ENCODE measurements at regions not wholly inside any gene's neighbourhood (a gene's known extent, or its start where the extent isn't known, plus 50 kb on each side); places are given as distances from the start of the nearest gene placed in this dataset.

DNA sequence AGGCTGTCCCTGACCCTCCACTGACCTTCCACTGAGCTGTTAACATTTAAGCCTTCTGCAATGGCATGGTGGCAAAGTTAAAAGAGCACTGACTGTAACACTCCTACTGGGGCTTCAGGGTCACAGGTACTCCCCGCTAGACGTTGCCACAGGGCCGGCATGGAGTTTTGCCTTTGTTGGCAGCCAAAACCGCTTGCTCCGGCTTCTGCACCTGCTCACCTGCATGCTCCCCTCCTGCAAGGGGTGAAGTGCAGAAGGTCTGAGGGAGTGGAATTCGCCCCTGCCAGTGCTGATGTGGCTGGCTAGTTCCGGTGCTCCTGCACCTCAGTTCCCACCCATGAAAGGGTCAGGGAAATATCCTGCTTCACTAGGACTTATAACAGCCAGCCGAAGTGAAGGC lies 571.4 kb downstream of the RAPGEF2 start:
- no peak for DNase-seq
- TF ChIP-seq EP300 (IDR thresholded peaks at IDR 0.05) = no peak
- no peak for TF ChIP-seq POLR2A (IDR thresholded peaks at IDR 0.05)
- TF ChIP-seq, protein P1, sequence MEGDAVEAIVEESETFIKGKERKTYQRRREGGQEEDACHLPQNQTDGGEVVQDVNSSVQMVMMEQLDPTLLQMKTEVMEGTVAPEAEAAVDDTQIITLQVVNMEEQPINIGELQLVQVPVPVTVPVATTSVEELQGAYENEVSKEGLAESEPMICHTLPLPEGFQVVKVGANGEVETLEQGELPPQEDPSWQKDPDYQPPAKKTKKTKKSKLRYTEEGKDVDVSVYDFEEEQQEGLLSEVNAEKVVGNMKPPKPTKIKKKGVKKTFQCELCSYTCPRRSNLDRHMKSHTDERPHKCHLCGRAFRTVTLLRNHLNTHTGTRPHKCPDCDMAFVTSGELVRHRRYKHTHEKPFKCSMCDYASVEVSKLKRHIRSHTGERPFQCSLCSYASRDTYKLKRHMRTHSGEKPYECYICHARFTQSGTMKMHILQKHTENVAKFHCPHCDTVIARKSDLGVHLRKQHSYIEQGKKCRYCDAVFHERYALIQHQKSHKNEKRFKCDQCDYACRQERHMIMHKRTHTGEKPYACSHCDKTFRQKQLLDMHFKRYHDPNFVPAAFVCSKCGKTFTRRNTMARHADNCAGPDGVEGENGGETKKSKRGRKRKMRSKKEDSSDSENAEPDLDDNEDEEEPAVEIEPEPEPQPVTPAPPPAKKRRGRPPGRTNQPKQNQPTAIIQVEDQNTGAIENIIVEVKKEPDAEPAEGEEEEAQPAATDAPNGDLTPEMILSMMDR (IDR thresholded peaks at IDR 0.05) = no peak
- no peak for TF ChIP-seq POLR2AphosphoS5 (IDR thresholded peaks at IDR 0.05)
- intact Hi-C loops (cut with DNase I) = no loop called here
- Histone ChIP-seq H3K4me1 (no peaks in the 10 kb centered on the region), H3K9me3 (no peaks in the 10 kb centered on the region), H3K27ac (no peak overlapping the region), H3K4me3 (no peak overlapping the region), H3K36me3 (no peaks in the 10 kb centered on the region), H3K27me3 (no peaks in the 10 kb centered on the region)
- 79 to 86% methylated on average over 8 of the region's 8 CpGs for WGBS, 2 donors

DNA sequence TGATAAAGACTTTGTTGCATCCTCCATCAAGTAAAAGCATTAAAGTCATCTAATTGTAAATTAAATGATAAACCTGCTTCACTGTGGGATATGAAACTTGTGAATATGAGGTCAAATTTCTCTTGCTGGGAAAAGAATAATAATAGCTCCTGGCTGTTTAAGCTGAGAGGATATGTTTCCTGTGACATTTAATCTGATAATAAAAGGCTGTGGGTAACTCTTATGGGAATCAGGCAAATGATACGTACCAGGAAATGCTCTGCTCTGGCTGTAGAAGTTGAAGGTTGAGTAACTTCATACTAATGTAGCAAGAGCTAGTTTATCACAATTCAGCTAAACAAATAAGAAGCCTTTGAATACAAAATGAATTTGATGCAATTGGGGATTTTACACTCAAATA lies 574.6 kb downstream of the RAPGEF2 start:
- DNase-seq = no peak
- TF ChIP-seq POLR2AphosphoS5 (IDR thresholded peaks at IDR 0.05) (no peak), EP300 (IDR thresholded peaks at IDR 0.05) (no peak), POLR2A (IDR thresholded peaks at IDR 0.05) (no peak)
- TF ChIP-seq, protein P1 (IDR thresholded peaks at IDR 0.05) = no peak
- Histone ChIP-seq H3K27me3 (no peaks in the 10 kb centered on the region), H3K4me3 (no peak overlapping the region), H3K36me3 (no peaks in the 10 kb centered on the region), H3K27ac (no peak overlapping the region), H3K4me1 (no peaks in the 10 kb centered on the region), H3K9me3 (no peaks in the 10 kb centered on the region)
- 66 to 77% methylated on average over 1 of the region's 1 CpG for WGBS, 2 donors
- intact Hi-C loops (cut with DNase I) = no loop called here

DNA sequence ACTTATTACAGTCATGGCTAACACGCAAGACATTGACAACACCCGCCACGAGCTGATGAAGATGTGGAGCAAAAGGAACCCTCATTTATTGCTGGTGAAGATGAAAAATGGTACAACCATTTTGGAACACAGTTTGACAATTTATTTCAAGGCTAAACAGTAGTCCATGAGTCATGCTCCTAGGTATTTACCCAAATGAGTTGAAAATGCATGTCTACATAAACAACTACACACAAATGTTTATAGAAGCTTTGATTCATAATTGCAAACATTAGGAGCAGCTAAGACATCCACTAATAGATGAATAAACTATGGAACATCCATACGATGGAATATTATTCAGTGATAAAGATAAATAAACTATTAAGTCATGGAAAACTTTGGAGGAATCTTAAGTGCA lies 580.1 kb downstream of the RAPGEF2 start:
- intact Hi-C loops (cut with DNase I) = no loop called here

DNA sequence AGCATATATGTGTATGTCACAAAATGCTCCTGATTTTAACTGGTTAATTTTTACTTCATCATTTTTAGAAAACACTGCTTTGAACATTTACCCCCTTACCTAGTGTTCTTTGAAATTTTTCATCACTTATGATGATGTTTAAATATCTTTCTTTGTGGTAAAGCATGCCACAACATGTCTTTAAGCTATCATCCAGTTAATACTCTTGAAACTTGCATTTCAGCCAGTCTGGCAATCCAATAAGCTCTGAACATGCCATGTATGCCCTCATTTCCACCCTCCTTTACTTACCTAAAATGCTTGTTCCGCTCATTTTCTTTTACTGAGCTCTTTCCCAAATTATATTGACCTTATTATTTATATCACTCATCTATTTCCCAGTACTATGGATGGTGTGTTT lies 581.2 kb downstream of the RAPGEF2 start:
- H3K27me3 ChIP-seq = no peaks in the 10 kb centered on the region
- peaks cover 0 to 22% (median 14%) of the 10 kb centered on the region in 4 donors for H3K4me1 ChIP-seq
- no peaks in the 10 kb centered on the region for H3K36me3 ChIP-seq
- DNase-seq = no peak
- H3K9me3 ChIP-seq = no peaks in the 10 kb centered on the region
- intact Hi-C loops (cut with DNase I) = no loop called here
- H3K27ac ChIP-seq = no peak overlapping the region
- no peak for TF ChIP-seq EP300 (IDR thresholded peaks at IDR 0.05)
- no peak for TF ChIP-seq POLR2AphosphoS5 (IDR thresholded peaks at IDR 0.05)
- TF ChIP-seq POLR2A (IDR thresholded peaks at IDR 0.05) = no peak
- TF ChIP-seq, protein P1 (IDR thresholded peaks at IDR 0.05) = no peak
- H3K4me3 ChIP-seq = no peak overlapping the region
- 90 to 91% methylated on average over 1 of the region's 1 CpG for WGBS, 2 donors

More for the DNA sequence above, 580.1 kb downstream of the RAPGEF2 start:
- no peaks in the 10 kb centered on the region for H3K27me3 ChIP-seq
- 86 to 87% methylated on average over 4 of the region's 4 CpGs for WGBS, 2 donors
- H3K27ac ChIP-seq = no peak overlapping the region
- no peaks in the 10 kb centered on the region for H3K9me3 ChIP-seq
- DNase-seq = no peak
- H3K36me3 ChIP-seq = no peaks in the 10 kb centered on the region
- peaks cover 0 to 22% (median 14%) of the 10 kb centered on the region in 4 donors for H3K4me1 ChIP-seq
- TF ChIP-seq POLR2A (IDR thresholded peaks at IDR 0.05) = no peak
- TF ChIP-seq, protein P1 (IDR thresholded peaks at IDR 0.05) = no peak
- no peak for TF ChIP-seq EP300 (IDR thresholded peaks at IDR 0.05)
- no peak for TF ChIP-seq POLR2AphosphoS5 (IDR thresholded peaks at IDR 0.05)
- no peak overlapping the region for H3K4me3 ChIP-seq

Data from sigmoid colon (tissue), 6 donors.